Erythroblast (primary cell): ENCODE measurements at regions not wholly inside any gene's neighbourhood (a gene's known extent, or its start where the extent isn't known, plus 50 kb on each side); places are given as distances from the start of the nearest gene placed in this dataset.

ENCODE experiments used
- GATA1 ChIP-seq: IDR thresholded peaks from 2 replicates; pipeline ENCODE4 v1.6.1; 2011; ENCODE audit warnings: low read depth, mild to moderate bottlenecking, control low read depth, low read length, moderate library complexity
- POLR2A ChIP-seq: IDR thresholded peaks from 2 replicates; pipeline ENCODE4 v1.6.1; 2011; ENCODE audit warnings: mild to moderate bottlenecking, low read length

DNA sequence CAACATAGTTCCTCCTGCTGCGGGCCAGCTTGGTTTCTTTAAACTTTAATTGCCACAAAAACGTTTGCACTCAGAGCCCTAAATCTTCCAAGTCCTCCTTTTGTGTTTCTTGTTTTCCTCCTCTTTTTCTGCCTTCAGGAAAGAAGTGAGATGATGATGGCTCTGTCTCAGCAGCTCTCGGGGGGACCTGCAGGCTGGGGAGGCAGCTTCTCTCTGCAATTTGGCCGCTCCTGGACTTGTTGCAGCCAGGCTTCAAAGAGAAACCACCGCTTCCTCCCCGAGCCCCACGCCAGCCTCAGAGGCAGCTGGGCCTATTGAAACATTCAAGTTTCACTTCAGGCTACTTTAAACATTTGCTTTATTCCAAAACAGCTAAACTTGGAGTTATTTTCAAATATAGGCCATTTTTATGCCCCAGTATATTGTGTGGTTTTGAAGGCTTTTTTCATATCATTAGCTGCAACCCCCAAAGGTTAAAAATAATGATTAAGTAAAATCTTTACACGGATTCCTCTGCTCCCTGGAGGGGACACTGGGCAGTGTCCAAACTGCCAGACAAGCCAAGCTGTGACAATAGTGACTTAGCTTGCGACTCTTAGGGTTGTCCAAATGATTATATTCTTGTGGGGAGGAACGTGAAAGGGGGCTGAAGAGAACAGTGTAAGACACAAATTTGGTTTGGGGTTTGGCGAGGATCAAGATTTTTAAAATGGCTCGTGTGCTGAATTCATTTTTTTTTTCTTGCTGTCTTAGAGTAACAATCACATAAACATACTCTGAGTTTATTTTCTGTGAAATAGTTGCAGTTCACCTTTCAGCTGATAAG is 330.8 kb downstream of the DLEU7 start:
- TF ChIP-seq POLR2A (no peak), GATA1 (no peak)
